Inferior parietal cortex (tissue), 1 donor: ENCODE measurements at regions not wholly inside any gene's neighbourhood (a gene's known extent, or its start where the extent isn't known, plus 50 kb on each side); places are given as distances from the start of the nearest gene placed in this dataset.

ENCODE experiments used
- DNase-seq: peaks from one replicate; pipeline ENCODE4 v3.0.0-alpha.2; 2016; ENCODE audit errors: extremely low spot score

GRCh38 chr2:41878716-41879234 lies 169.0 kb upstream of the PKDCC start:
- no peak for DNase-seq

GRCh38 chr2:41879235-41879916 lies 168.4 kb upstream of the PKDCC start:
- peak; percentile 21 for DNase-seq

- no peak for DNase-seq
Observed at GRCh38 chr2:41880561-41881243, 167.1 kb upstream of the PKDCC start.

DNA sequence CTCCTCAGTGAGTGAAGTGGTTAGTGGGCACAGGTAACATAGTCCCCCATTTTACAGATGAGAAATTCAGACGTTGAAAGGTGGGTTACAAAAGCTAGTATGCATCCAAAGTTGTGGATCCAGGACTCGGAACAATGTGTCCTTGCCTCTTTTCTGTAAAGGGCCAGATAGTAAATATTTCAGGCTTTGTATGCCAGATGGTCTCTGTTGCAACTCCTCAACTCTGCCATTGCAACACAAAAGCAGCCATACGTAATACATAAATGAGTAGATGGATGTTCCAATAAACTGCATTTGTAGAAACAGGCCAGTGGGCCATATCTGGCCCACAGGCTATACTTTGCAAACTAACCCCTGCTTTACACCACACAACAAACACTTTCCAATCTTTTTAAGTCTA lies 166.6 kb upstream of the PKDCC start:
- DNase-seq = no peak

DNA sequence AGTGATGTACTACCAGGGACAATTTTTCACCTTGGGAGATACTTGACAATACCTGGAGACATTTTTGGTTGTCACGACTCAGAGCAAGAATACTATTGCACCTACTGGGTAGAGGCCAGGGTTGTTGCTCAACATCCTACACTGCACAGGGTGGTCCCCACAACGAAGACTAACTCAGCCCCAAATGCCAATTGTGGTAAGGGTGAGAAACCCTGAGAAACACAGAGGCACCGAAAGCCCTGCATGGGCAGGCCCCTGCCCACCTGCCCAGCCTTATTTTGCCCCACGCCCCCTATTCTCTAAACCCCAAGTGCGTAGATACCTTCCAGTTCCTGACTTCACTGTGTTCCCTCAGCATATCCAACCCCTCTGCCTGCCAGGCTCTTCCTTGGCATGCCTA lies 163.1 kb upstream of the PKDCC start:
- no peak for DNase-seq

- DNase-seq = no peak
Observed at GRCh38 chr2:41886145-41886664, 161.6 kb upstream of the PKDCC start.

DNA sequence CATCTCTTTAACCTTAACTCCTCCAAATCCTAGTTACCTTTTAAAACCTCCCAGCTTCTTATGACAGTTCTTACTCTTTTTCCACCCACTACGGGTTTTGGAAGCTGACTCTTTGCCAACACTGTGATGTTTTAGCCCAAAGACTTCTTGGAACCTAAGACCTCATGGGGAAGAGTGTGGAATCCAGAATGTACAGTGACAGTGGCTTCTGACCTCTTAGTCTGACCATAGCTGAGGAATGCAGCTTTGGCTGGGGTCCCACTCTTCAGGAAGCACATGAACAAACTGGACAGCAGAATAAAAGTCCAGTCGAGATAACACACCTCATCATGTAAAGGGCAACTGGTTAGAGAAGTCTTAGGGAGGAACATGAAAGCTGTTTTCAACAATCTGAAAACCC lies 161.1 kb upstream of the PKDCC start:
- no peak for DNase-seq

DNA sequence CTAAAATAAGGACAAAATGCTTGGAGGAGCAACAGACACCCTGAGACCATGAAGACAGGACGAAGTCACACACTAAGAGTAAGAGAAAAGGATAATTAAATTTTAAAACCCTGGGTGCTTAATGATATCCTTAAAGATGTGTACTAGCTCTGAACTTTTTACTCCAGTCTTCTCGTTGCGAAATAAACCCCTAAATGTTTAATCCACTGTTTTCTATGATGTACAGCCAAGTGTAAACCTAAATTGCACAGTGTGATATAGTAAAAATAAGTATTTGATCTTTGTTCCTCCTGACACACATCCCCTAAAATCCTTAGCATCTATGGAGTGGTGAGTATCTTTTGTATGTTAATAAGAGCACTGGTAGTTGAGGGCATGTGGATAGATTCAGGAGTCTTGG lies 157.5 kb upstream of the PKDCC start:
- no peak for DNase-seq

DNA sequence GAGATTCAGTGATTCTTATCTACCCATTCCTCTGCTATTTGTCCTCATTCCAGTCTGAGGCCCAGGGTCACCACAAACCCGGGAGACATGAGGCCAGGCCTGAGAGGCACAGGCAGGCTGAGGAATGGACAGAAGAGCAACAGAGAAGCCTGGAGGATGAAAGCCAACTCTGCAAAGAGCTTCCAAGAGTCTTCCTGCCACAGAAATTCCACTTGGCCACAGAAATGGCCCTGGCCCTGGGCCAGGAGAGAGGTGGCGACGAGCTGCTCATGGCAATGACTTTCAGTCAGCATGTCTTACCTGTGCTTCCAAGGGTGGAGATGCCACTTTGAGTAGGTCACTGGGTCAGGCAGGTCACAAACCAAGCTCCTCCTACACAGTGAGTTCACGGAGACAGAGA lies 155.3 kb upstream of the PKDCC start:
- no peak for DNase-seq

- no peak for DNase-seq
Observed at GRCh38 chr2:41894563-41895333, 153.1 kb upstream of the PKDCC start.

DNA sequence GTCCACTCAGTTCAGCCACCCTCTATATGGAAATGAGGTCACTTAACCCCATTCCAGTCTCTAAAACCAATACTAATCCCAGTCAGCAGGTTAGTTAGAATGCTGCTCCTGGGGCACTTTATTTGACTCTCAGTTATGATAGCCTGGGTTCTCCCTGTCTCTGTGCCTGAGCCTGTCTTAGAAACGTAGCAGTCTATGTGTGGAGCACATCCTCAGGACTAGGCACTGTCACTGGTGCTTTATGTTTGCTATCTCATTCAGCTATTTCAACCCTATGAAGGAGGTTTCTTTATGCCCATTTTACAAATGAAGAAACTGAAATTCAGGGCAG lies 152.5 kb upstream of the PKDCC start:
- no peak for DNase-seq

DNA sequence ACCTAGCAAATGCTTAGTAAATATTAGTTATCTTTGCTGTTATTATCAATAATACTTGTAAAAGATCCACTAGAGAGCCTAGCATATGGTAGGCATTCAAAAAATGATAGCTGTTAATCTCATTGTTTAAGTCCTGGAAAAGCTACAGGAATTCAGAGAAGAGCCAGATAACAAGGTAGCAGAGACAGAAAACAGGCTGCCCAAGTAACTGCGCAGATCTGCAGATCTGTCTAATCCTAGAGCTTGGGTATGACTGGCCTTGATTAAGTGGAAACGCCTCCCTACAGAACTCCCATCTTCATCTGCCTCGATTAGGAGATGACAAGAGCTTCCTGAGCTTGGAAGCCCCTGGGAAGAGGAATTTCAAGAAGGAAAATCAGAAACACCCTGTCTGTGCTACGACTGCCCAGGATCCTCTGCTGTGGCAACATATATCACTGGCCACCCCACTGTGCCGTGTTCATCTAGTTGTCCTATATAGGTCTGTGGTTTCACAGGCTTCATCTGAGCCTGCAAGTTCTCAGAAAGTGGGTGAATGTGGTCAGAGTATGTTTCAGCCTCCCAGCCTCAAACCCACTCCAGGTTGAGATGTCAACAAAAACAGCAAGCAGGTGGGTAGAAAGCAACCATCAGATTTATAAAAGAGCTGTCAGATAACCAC lies 151.5 kb upstream of the PKDCC start:
- no peak for DNase-seq

- no peak for DNase-seq
Observed at GRCh38 chr2:41899189-41899588, 148.6 kb upstream of the PKDCC start.

DNA sequence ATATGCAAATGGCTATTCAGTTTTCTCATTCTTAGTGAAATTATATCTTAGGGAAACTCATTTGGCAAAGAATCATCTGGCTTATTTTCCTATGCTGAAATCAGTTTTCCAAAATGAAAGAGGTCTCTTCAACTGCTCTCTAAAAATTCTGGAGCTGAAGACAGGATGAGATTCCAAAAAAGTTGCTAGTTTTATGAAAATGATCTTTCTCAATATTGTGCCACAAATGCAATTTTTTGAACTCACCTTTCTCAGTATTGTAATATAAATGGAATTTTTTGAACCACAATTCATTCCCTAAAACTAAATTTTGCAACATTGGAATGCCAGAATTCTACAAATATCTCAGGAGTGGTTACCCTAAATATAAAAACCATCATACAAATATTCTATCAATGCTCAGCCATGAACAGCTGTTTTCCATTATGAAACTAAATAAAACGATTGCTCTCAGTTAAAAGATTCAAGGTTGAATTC lies 147.7 kb upstream of the PKDCC start:
- DNase-seq = no peak

DNA sequence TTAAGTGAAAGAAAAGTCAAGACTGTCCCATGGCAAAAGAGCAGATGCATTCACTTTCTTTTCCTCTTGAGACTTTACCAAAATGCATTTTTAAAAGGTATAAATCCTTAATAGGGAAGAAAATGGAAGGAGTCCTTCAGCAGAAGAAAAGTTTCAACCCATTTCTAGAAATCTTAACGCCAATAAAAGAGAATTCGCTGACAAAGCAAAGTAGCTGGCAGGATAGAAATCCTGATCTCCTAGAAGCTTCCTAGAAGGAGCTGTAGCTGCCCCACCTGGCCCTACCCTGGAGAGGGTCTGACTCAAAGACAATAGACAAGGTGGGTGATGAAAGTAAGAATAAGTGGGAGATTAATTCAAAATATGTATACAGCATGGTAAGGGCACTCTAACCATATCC lies 144.9 kb upstream of the PKDCC start:
- DNase-seq = no peak

DNA sequence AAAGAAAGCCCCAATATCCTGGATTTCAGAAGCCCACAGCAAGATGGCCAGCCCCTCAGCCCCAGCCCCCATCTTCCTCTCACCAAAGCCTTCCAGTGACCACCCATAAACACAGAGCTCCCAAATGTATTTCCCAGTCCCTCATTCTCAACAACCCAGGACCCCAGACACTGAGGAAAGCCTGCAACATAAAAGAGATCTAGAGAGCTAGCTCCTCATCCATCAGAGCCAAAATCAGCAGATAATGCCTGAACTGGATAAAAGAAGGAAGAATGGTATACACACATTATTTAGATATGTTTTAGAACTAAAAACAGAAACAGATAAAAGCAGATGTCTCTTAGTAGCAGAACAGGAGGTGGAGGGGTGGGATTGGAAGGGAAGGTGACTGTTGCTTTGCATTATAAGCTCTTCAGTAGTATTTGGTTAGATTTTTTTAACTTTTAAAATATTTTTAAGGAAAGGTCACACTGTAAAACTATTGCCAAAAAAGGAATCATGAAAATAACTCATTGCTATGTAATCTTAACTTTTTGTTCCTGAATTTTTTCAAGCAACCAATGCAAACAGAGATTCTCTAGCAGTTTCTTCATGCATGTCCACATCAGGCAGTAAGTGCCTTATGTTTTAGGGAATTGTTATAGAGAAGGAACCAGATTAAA lies 144.2 kb upstream of the PKDCC start:
- no peak for DNase-seq

GRCh38 chr2:41904459-41904858 lies 143.4 kb upstream of the PKDCC start:
- DNase-seq = no peak

- DNase-seq = no peak
Observed at GRCh38 chr2:41905597-41906337, 142.1 kb upstream of the PKDCC start.

GRCh38 chr2:41906338-41906725 lies 141.5 kb upstream of the PKDCC start:
- DNase-seq = no peak

- no peak for DNase-seq
Observed at GRCh38 chr2:41907141-41907540, 140.7 kb upstream of the PKDCC start.

- no peak for DNase-seq
Observed at GRCh38 chr2:41907771-41908207, 140.0 kb upstream of the PKDCC start.
